H9 (cell line): ENCODE measurements at regions not wholly inside any gene's neighbourhood (a gene's known extent, or its start where the extent isn't known, plus 50 kb on each side); places are given as distances from the start of the nearest gene placed in this dataset.

Experiments
- DNase-seq: peaks from one replicate; pipeline ENCODE4 v3.0.0-alpha.2; 2017
- H2AFZ ChIP-seq: one replicate; pipeline ENCODE4 v1.6.1; 2013; ENCODE audit warnings: mild to moderate bottlenecking, low read length, control low read depth, moderate library complexity
- H2AK5ac ChIP-seq: 2 replicates; pipeline ENCODE4 v1.6.1; 2013; ENCODE audit warnings: low read length, control low read depth, mixed read lengths; ENCODE audit not compliant: insufficient read length
- H2BK120ac ChIP-seq: one replicate; pipeline ENCODE4 v1.6.1; 2013; ENCODE audit warnings: low read depth, mild to moderate bottlenecking, low read length, control low read depth, inconsistent platforms; ENCODE audit not compliant: poor library complexity, severe bottlenecking
- H2BK12ac ChIP-seq: 2 replicates; pipeline ENCODE4 v1.6.1; 2013; ENCODE audit warnings: low read length, control low read depth, mixed read lengths, low read depth; ENCODE audit not compliant: insufficient read length
- H2BK15ac ChIP-seq: 2 replicates; pipeline ENCODE4 v1.6.1; 2013; ENCODE audit warnings: low read depth, low read length, control low read depth
- H2BK20ac ChIP-seq: one replicate; pipeline ENCODE4 v1.6.1; 2013; ENCODE audit warnings: low read depth, mild to moderate bottlenecking, low read length, control low read depth, inconsistent platforms; ENCODE audit not compliant: poor library complexity, severe bottlenecking
- H2BK5ac ChIP-seq: 2 replicates; pipeline ENCODE4 v1.6.1; 2013; ENCODE audit warnings: low read length, control low read depth, mixed read lengths; ENCODE audit not compliant: insufficient read length
- H3K14ac ChIP-seq: 2 replicates; pipeline ENCODE4 v1.6.1; 2013; ENCODE audit warnings: low read length, control low read depth; ENCODE audit not compliant: insufficient read depth
- H3K18ac ChIP-seq: 2 replicates; pipeline ENCODE4 v1.6.1; 2013; ENCODE audit warnings: low read depth, mild to moderate bottlenecking, mixed read lengths, low read length, control low read depth; ENCODE audit not compliant: insufficient read length
- H3K23ac ChIP-seq: 2 replicates; pipeline ENCODE4 v1.6.1; 2013; ENCODE audit warnings: low read length, control low read depth, mixed read lengths, low read depth; ENCODE audit not compliant: insufficient read length
- H3K23me2 ChIP-seq: 2 replicates; pipeline ENCODE4 v1.6.1; 2013; ENCODE audit warnings: low read depth, mild to moderate bottlenecking, mixed read lengths, low read length, control low read depth; ENCODE audit not compliant: insufficient read length, poor library complexity, severe bottlenecking
- H3K27ac ChIP-seq: 2 replicates; pipeline ENCODE4 v1.5.1; 2013; ENCODE audit warnings: low read length, control low read depth, mixed read lengths, low read depth; ENCODE audit not compliant: insufficient read length
- H3K27me3 ChIP-seq: 2 replicates; pipeline ENCODE4 v1.6.1; 2013; ENCODE audit warnings: low read length, control low read depth, inconsistent platforms; ENCODE audit not compliant: insufficient read depth
- H3K4ac ChIP-seq: 2 replicates; pipeline ENCODE4 v1.6.1; 2013; ENCODE audit warnings: low read depth, mild to moderate bottlenecking, control low read depth, inconsistent platforms, low read length, moderate library complexity
- H3K4me1 ChIP-seq: 2 replicates; pipeline ENCODE4 v1.6.1; 2013; ENCODE audit warnings: low read length, control low read depth, inconsistent platforms; ENCODE audit not compliant: insufficient read depth
- H3K4me2 ChIP-seq: 2 replicates; pipeline ENCODE4 v1.6.1; 2013; ENCODE audit warnings: low read length, control low read depth, mixed read lengths; ENCODE audit not compliant: insufficient read length, insufficient read depth
- H3K56ac ChIP-seq: 2 replicates; pipeline ENCODE4 v1.6.1; 2013; ENCODE audit warnings: low read depth, mild to moderate bottlenecking, mixed read lengths, low read length, control low read depth; ENCODE audit not compliant: insufficient read length
- H3K79me1 ChIP-seq: 2 replicates; pipeline ENCODE4 v1.6.1; 2013; ENCODE audit warnings: low read depth, mild to moderate bottlenecking, moderate library complexity, low read length, control low read depth, inconsistent platforms; ENCODE audit not compliant: insufficient read depth, poor library complexity, severe bottlenecking
- H3K79me2 ChIP-seq: 2 replicates; pipeline ENCODE4 v1.6.1; 2013; ENCODE audit warnings: low read length, control low read depth, inconsistent platforms; ENCODE audit not compliant: insufficient read depth
- H3K9ac ChIP-seq: 2 replicates; pipeline ENCODE4 v1.6.1; 2013; ENCODE audit warnings: low read length, control low read depth, mixed read lengths; ENCODE audit not compliant: insufficient read length; ENCODE audit errors: extremely low read depth
- H3K9me3 ChIP-seq: one replicate; pipeline ENCODE4 v1.6.1; 2013; ENCODE audit warnings: low read depth, low read length, inconsistent platforms; ENCODE audit not compliant: control insufficient read depth
- H3T11ph ChIP-seq: one replicate; pipeline ENCODE4 v1.6.1; 2013; ENCODE audit warnings: mild to moderate bottlenecking, low read length, control low read depth, inconsistent platforms
- H4K20me1 ChIP-seq: one replicate; pipeline ENCODE4 v1.6.1; 2013; ENCODE audit not compliant: control insufficient read depth, insufficient read length, insufficient read depth
- H4K5ac ChIP-seq: 2 replicates; pipeline ENCODE4 v1.6.1; 2013; ENCODE audit warnings: low read depth, mild to moderate bottlenecking, mixed read lengths, low read length, control low read depth; ENCODE audit not compliant: insufficient read length
- H4K8ac ChIP-seq: replicated peaks from 2 replicates; pipeline ENCODE4 v1.6.1; 2013; ENCODE audit warnings: low read length, control low read depth, mixed read lengths, low read depth; ENCODE audit not compliant: insufficient read length
- H4K91ac ChIP-seq: 2 replicates; pipeline ENCODE4 v1.6.1; 2013; ENCODE audit warnings: low read depth, mild to moderate bottlenecking, moderate library complexity, mixed read lengths, low read length, control low read depth; ENCODE audit not compliant: insufficient read length
- H3K27ac Mint-ChIP-seq, 3 experiments: 2 replicates in 2 of 3; 3 replicates in 1 of 3; pipeline ENCODE4 v1.8.0; 2020 to 2021; ENCODE audit warnings: mixed read lengths in 3 of 3, mild to moderate bottlenecking in 1 of 3, moderate library complexity in 1 of 3
- H3K27me3 Mint-ChIP-seq: 2 replicates; pipeline ENCODE4 v1.8.0; 2021; ENCODE audit warnings: low read depth, mild to moderate bottlenecking, moderate library complexity, mixed read lengths
- H3K36me3 Mint-ChIP-seq, 3 experiments: 2 replicates in 2 of 3; 3 replicates in 1 of 3; pipeline ENCODE4 v1.8.0; 2020 to 2021; ENCODE audit warnings: low read depth in 3 of 3, mixed read lengths in 3 of 3; ENCODE audit not compliant: insufficient read depth in 1 of 3
- H3K4me1 Mint-ChIP-seq, 2 experiments: 2 replicates each; pipeline ENCODE4 v1.8.0; 2020; ENCODE audit warnings: mixed read lengths in 2 of 2
- H3K4me3 Mint-ChIP-seq, 2 experiments: 2 replicates in 1 of 2; 3 replicates in 1 of 2; pipeline ENCODE4 v1.8.0; 2020 to 2021; ENCODE audit warnings: mild to moderate bottlenecking in 2 of 2, mixed read lengths in 2 of 2, moderate library complexity in 1 of 2
- H3K9me3 Mint-ChIP-seq, 2 experiments: 2 replicates in 1 of 2; 3 replicates in 1 of 2; pipeline ENCODE4 v1.8.0; 2020; ENCODE audit warnings: mild to moderate bottlenecking in 2 of 2, mixed read lengths in 2 of 2, moderate library complexity in 1 of 2
- CTCF ChIP-seq: fragments of 200-600 bp; sonication (generic); conservative IDR thresholded peaks from 3 replicates; pipeline ENCODE4 v1.8.0; 2021; ENCODE audit warnings: antibody characterized with exemption, mild to moderate bottlenecking

DNA sequence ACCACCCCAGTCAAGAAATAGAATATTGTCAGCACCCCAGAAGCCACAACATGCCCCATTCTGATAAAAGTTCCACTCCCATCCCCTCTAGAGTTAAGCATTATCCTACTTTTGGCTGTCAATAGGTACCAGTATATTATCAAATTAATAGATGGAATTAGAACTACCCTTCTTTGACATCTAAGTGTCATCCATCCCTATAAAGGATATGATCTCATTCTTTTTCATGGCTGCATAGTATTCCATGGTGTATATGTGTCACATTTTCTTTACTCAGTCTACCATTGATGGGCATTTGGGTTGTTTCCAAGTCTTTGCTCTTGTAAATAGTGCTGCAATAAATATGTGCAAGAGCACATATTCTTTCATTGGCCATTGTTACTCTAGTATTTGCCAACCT is 246.2 kb downstream of the SEC23A start:
- H3K4me1 ChIP-seq = no peaks in the 10 kb centered on the region
- H3K18ac ChIP-seq = no peak overlapping the region
- H3K14ac ChIP-seq = no peak overlapping the region
- Mint-ChIP-seq H3K27me3 (no peaks in the 10 kb centered on the region; the same call in 1 of the 2 replicates), H3K36me3 (no peaks in the 10 kb centered on the region), H3K4me1 (no peaks in the 10 kb centered on the region), H3K9me3 (no peaks in the 10 kb centered on the region; a peak in 1 of 5 replicates), H3K4me3 (no peak overlapping the region), H3K27ac (no peak overlapping the region)
- no peak overlapping the region for H2BK15ac ChIP-seq
- H3K23ac ChIP-seq = no peak overlapping the region
- DNase-seq = no peak
- H3K4me2 ChIP-seq = no peak overlapping the region
- no peak overlapping the region for H2BK120ac ChIP-seq
- H3K56ac ChIP-seq = no peak overlapping the region
- no peak overlapping the region for H3K4ac ChIP-seq
- H3K23me2 ChIP-seq = no peaks in the 10 kb centered on the region
- no peak overlapping the region for H2BK20ac ChIP-seq
- no peak overlapping the region for H4K91ac ChIP-seq
- H2AK5ac ChIP-seq = no peak overlapping the region
- no peak overlapping the region for H3T11ph ChIP-seq
- no peak overlapping the region for H3K9ac ChIP-seq
- no peak overlapping the region for H4K5ac ChIP-seq
- H2BK5ac ChIP-seq = no peak overlapping the region
- no peak for TF ChIP-seq CTCF
- no peaks in the 10 kb centered on the region for H3K27me3 ChIP-seq
- no peak overlapping the region for H3K27ac ChIP-seq
- H3K9me3 ChIP-seq = no peaks in the 10 kb centered on the region
- H3K79me2 ChIP-seq = no peaks in the 10 kb centered on the region
- no peak overlapping the region for H2AFZ ChIP-seq
- no peaks in the 10 kb centered on the region for H3K79me1 ChIP-seq
- no peak overlapping the region for H4K8ac ChIP-seq
- H4K20me1 ChIP-seq = no peaks in the 10 kb centered on the region
- no peak overlapping the region for H2BK12ac ChIP-seq
